Heart right ventricle (tissue), 16 donors: ENCODE measurements at regions not wholly inside any gene's neighbourhood (a gene's known extent, or its start where the extent isn't known, plus 50 kb on each side); places are given as distances from the start of the nearest gene placed in this dataset.

Experiments
- ATAC-seq, 8 donors: fragments of 200-7000 bp; cut with Tn5 transposase; one replicate each; pipeline ENCODE4 v1.9.1; 2020; ENCODE audit warnings: mild to moderate bottlenecking in 8 of 8, moderate library complexity in 8 of 8, moderate number of reproducible peaks in 1 of 8
- DNase-seq, 2 donors: peaks; one replicate each; pipeline ENCODE4 v3.0.0-alpha.2; 2020
- H3K27ac ChIP-seq, 10 donors: fragments of 200-600 bp; sonication (generic) in 2 of 10; one replicate each; pipeline versions ENCODE4 v1.5.0 to v1.8.0; 2020 to 2022; ENCODE audit warnings: mild to moderate bottlenecking in 3 of 10
- H3K27me3 ChIP-seq, 7 donors: fragments of 200-600 bp; one replicate each; pipeline ENCODE4 v1.8.0; 2021 to 2022; ENCODE audit warnings: mild to moderate bottlenecking in 2 of 7
- H3K36me3 ChIP-seq, 9 donors: fragments of 200-600 bp; sonication (generic) in 1 of 9; one replicate each; pipeline versions ENCODE4 v1.5.0 to v1.8.0; 2020 to 2022; ENCODE audit warnings: mild to moderate bottlenecking in 2 of 9
- H3K4me1 ChIP-seq, 9 donors: fragments of 200-600 bp; sonication (generic) in 1 of 9; one replicate each; pipeline versions ENCODE4 v1.5.0 to v1.8.0; 2020 to 2022; ENCODE audit warnings: mild to moderate bottlenecking in 4 of 9
- H3K4me3 ChIP-seq, 10 donors: fragments of 200-600 bp; sonication (generic) in 2 of 10; one replicate each; pipeline versions ENCODE4 v1.5.0 to v1.8.0; 2020 to 2022; ENCODE audit warnings: mild to moderate bottlenecking in 7 of 10, moderate library complexity in 2 of 10
- H3K9me3 ChIP-seq, 11 donors: fragments of 200-600 bp in 10 of 11; sonication (generic) in 2 of 11; one replicate each; pipeline versions ENCODE4 v1.5.0 to v1.8.0; 2013 to 2022; ENCODE audit warnings: mild to moderate bottlenecking in 2 of 11, control low read depth in 1 of 11, moderate library complexity in 1 of 11
- CTCF ChIP-seq, 9 donors: fragments of 200-600 bp; sonication (generic) in 2 of 9; IDR thresholded peaks; one replicate each; pipeline versions ENCODE4 v1.5.0 to v1.8.0; 2021 to 2022; ENCODE audit warnings: antibody characterized with exemption in 9 of 9, mild to moderate bottlenecking in 5 of 9, moderate library complexity in 1 of 9
- WGBS, 2 donors: extraction: QIAGEN DNeasy Blood & Tissue Kit; methylation state at CpG; one replicate each; pipeline ENCODE4 v1.1.7; 2013; ENCODE audit warnings: inconsistent platforms in 1 of 2; 5-methylcytosine and 5-hydroxymethylcytosine counted together
- intact Hi-C, 10 donors: fragments of 100-400 bp; cut with DNase I; formaldehyde crosslinking; loops; one replicate each; pipeline versions ENCODE4 v1.11.1 to v1.14.2; 2022
- donor health status: Arrhythmogenic right ventricular cardiomyopathy.
- donor health status: ischemic (EF 13 %, LVEDD 7.1; RV severe dilation, severe dysfunction).
- donor health status: healthy with polysubstance abuse.
- donor health status: DM: no; HTN: yes; CAD: no.
- donor health status: DM: no; HTN: no; CAD: no.
- donor health status: ischemic (EF 25% LVEDD 6.9; RV normal size, moderate dysfunction).
- donor health status: ischemic (EF 25% LVEDD 5.7; RV mildly dilated, moderate dysfunction).
- donor health status: healthy.
- donor health status: DM: yes; HTN: yes; CAD: no.
- donor health status: Ischemic cardiomyopathy.
- donor health status: ischemic (EF 35%, LVEDD 5.7; RV mildly dilated, moderate dysfunction).
- donor health status: nonischemic (EF 11% LVEDD 7.7; RV severe dilation, severe dysfunction).
- donor health status: DM: yes; HTN: yes; CAD: no.
- donor health status: PGD.
- donor health status: ischemic (EF 29% LVEDD 5.4; RV normal size, mild dysfunction).
- donor health status: nonischemic (EF 23%, LVEDD 6.1; RV moderate dilation, normal function).

DNA sequence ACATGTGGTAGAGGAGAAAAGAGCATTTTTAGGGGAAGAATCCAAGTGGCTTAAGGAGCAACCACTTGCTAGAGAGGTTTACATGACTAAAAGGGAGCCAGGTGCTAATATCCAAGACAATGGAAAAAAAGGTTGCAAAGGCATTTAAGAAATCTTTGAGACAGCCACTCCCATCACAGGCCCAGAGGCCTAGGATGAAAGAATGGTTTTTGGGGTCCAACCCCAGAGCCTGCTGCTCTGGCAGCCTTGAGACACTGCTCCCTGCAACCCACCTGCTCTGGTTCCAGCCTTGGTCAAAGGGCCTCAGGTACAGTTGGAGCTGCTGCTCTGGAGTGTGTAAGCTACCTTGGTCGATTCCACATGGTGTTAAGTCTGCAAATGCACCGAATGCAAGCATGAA is 84.1 kb upstream of the FREM3 start:
- WGBS, 2 donors: 81 to 86% methylated on average over 2 of the region's 2 CpGs
- Histone ChIP-seq H3K4me3 (no peak overlapping the region), H3K27ac (no peak overlapping the region), H3K9me3 (peaks cover 0 to 13% (median 0%) of the 10 kb centered on the region in 11 donors), H3K36me3 (no peaks in the 10 kb centered on the region), H3K27me3 (no peaks in the 10 kb centered on the region), H3K4me1 (no peaks in the 10 kb centered on the region)
- intact Hi-C loops: loop anchor here in 1 of 10 donors (10.0 kb wide), 1 partner anchor 840 kb away; no protein-coding TSS in a partner anchor
- DNase-seq (no peak), ATAC-seq (no peak)
- TF ChIP-seq CTCF (IDR thresholded peaks at IDR 0.05): no peak

DNA sequence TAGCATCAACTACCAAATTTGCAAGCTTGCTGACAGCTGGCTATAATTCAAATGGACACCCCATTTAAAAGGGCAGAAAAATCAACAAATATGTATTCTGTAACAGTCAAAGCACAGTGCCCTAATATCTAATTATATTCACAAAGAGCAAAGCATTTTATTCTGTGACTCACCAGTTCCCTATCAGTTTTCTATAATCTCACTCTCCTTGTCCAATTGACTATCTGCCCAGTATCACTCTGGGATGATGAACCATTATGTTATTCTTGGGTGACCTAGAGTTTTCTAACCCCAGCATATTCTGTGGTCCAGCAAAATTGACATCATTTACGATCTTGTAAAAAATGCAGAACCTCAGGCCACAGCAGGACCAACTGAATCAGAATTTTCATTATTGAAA is 82.0 kb upstream of the FREM3 start:
- H3K4me1 ChIP-seq: no peaks in the 10 kb centered on the region
- 49 to 65% methylated on average over 1 of the region's 1 CpG for WGBS, 2 donors
- ATAC-seq (no peak), DNase-seq (no peak)
- no peaks in the 10 kb centered on the region for H3K36me3 ChIP-seq
- H3K4me3 ChIP-seq: no peak overlapping the region
- H3K27me3 ChIP-seq: no peaks in the 10 kb centered on the region
- intact Hi-C loops: loop anchor here in 1 of 10 donors (10.0 kb wide), 1 partner anchor 842 kb away; no protein-coding TSS in a partner anchor
- peaks cover 0 to 13% (median 0%) of the 10 kb centered on the region in 11 donors for H3K9me3 ChIP-seq
- TF ChIP-seq CTCF (IDR thresholded peaks at IDR 0.05): no peak
- H3K27ac ChIP-seq: no peak overlapping the region

DNA sequence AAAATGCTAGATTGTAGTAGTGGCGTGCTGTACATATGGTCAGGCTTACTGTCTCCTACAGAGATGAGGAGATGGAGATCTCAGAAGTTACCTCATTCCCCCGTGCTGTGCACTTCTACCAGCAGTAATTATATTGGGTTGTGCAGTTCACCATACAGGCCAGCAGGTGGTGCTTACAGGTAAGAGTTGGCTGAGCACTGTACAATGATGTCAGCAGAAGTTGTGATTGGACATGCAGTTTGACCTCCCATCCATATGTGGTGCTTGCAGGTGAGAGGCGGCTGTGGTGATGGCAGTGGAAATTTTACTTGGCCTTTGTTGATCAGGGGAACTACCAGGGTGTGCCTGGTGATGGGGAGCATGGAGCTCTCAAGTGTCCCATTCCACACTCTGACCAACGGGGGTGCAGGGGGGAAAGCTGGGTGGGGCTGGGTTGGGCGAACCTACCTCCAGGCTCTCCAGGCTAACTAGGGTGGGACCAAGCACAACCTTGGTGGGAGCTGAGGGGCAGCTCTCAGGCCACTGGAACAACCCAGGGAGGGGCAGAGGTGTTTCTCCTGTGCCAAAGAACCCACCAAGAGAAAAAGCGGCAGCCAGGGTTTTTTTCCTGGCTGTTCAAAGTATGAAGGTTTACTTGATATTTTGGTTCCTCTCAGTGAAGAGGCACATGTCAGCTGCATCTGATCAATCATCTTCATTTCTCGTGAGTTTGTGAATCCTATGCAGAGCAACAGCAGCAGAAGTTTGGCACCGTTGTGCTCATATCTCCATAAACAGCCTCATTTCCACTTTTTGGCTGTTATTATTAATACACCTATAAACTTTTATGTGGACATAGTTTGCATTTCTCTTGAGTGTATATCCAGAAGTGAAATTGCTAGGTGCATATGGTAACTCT is 73.8 kb upstream of the FREM3 start:
- intact Hi-C loops: no loop called here
- Histone ChIP-seq H3K9me3 (peaks cover 0 to 10% (median 0%) of the 10 kb centered on the region in 11 donors), H3K4me3 (no peak overlapping the region), H3K4me1 (no peaks in the 10 kb centered on the region), H3K27me3 (no peaks in the 10 kb centered on the region), H3K27ac (no peak overlapping the region), H3K36me3 (no peaks in the 10 kb centered on the region)
- 71% methylated on average over 8 of the region's 8 CpGs for WGBS, 2 donors
- DNase-seq: peak in 1 of 2 donors; percentile 6
- peak in 3 of 8 donors; percentile 39 to 70 (median 62) for ATAC-seq
- peak; percentile 21 to 62 (median 54) for TF ChIP-seq CTCF (IDR thresholded peaks at IDR 0.05)

GRCh38 chr4:143771269-143771668 is 70.8 kb upstream of the FREM3 start:
- Histone ChIP-seq H3K36me3 (no peaks in the 10 kb centered on the region), H3K27me3 (no peaks in the 10 kb centered on the region), H3K27ac (no peak overlapping the region), H3K4me3 (no peak overlapping the region), H3K4me1 (peaks cover 0 to 11% (median 0%) of the 10 kb centered on the region in 9 donors), H3K9me3 (peaks cover 0 to 10% (median 0%) of the 10 kb centered on the region in 11 donors)
- no peak for TF ChIP-seq CTCF (IDR thresholded peaks at IDR 0.05)
- ATAC-seq: no peak
- intact Hi-C loops: no loop called here
- no peak for DNase-seq
